ENCODE measurements at regions not wholly inside any gene's neighbourhood (a gene's known extent, or its start where the extent isn't known, plus 50 kb on each side); places are given as distances from the start of the nearest gene placed in this dataset.

DNA sequence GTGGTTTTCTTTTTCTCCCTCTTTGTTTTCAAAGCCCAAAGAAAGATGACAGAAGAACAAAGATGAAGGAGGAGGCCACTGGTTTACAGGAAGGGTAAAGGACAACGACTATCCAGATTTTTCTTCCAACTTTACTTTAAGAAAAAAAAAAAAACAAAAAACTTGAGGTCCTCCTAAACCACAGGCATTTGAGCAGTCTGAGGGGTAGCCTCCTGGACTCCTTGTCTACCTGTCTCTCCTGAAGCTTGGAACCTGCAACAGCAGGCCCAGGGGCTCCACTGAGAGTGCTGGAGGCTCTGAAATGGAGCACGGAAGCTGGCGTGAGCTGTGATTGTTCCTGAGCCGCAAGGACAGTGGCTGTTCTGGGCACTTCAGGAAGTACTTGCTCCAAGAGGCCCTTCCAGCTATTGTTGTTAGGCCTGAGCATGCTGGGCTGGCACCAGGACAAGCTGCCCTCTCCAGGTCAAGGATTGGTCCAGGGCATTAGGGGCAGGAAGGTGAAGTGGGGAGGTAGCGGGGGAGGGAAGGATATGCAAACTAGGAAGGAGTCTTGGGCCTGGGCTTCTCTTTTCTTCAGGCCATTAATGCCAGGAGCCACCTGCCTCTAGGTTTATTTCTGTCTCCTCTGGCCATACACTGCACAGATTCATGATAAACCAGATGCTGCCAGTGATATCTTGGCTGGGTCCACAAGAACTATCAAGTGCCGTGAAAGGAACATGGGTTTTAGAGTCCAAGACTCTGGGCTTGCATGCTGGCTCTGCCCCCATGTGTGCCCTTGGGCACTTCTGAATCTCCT lies 147.3 kb downstream of the CCDC34 start:
- H3K23ac ChIP-seq (ENCODE audit: low read length): no peak overlapping the region
- H2AK5ac ChIP-seq (ENCODE audit: low read length): peak overlapping the region; percentile 4
- H3K79me1 ChIP-seq (ENCODE audit: low read length): peaks cover 16% of the 10 kb centered on the region
- no peaks in the 10 kb centered on the region for H3K9me3 ChIP-seq (ENCODE audit: insufficient read depth, low read depth, low read length)
- DNase-seq: no peak
- H3K27ac ChIP-seq (ENCODE audit: low read depth, low read length): no peak overlapping the region
- no peak overlapping the region for H3K14ac ChIP-seq (ENCODE audit: low read length)
- H3K4me3 ChIP-seq (ENCODE audit: low read depth, low read length): no peak overlapping the region
- H3K79me2 ChIP-seq (ENCODE audit: control insufficient read depth, insufficient read depth, low read length, poor library complexity): no peaks in the 10 kb centered on the region
- H3K27me3 ChIP-seq (ENCODE audit: insufficient read depth, low read length): no peaks in the 10 kb centered on the region
- peak overlapping the region; percentile 12 for H4K91ac ChIP-seq (ENCODE audit: low read depth, low read length)
- H2BK120ac ChIP-seq (ENCODE audit: insufficient read depth, low read length, poor library complexity): peak overlapping the region; percentile 6
- no peak overlapping the region for H2AFZ ChIP-seq (ENCODE audit: insufficient read depth, low read length, poor library complexity)
- no peak overlapping the region for H3K4me2 ChIP-seq (ENCODE audit: low read length)
- H3K18ac ChIP-seq (ENCODE audit: low read length): no peak overlapping the region
- H3K4ac ChIP-seq (ENCODE audit: low read depth, low read length): no peak overlapping the region
- no CpG with 5 or more reads among the region's 6 CpGs for WGBS (ENCODE audit: extremely low coverage, insufficient coverage, insufficient read length)
- no peak overlapping the region for H4K12ac ChIP-seq (ENCODE audit: low read depth, low read length)
- H2BK12ac ChIP-seq (ENCODE audit: low read length): no peak overlapping the region
- peaks cover 6 to 22% of the 10 kb centered on the region in 2 experiments for H3K4me1 ChIP-seq (ENCODE audit: control insufficient read depth in 1 of 2, insufficient read depth in 2 of 2, low read length in 2 of 2)
- no peak overlapping the region for H2BK5ac ChIP-seq (ENCODE audit: low read depth, low read length, poor library complexity)
- H3K36me3 ChIP-seq (ENCODE audit: control insufficient read depth in 1 of 2, insufficient read depth in 2 of 2, low read length in 2 of 2): no peaks in the 10 kb centered on the region
- H4K8ac ChIP-seq (ENCODE audit: low read depth, low read length): no peak overlapping the region
- no peak overlapping the region for H3K9ac ChIP-seq (ENCODE audit: low read length)

DNA sequence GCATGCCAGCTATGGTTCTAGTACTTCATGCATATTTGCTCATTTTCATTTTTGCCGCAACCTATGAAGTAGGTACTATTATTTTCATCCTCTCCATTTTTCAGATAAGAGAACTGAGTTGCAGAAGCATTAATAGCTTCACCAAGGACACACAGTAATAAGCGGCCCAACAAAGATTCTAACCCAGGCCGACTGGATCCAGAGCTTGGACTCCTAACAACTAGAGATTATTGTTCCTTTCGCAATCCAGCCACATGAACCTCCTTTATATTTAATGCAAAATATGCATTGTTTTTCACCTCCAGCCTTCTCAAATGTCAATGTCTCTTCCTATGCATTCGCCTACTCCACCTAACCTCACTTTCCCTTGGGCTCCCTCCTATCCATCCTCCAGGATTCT lies 148.3 kb downstream of the CCDC34 start:
- H3K4me3 ChIP-seq (ENCODE audit: low read depth, low read length): no peak overlapping the region
- H3K4me2 ChIP-seq (ENCODE audit: low read length): no peak overlapping the region
- no peak overlapping the region for H4K8ac ChIP-seq (ENCODE audit: low read depth, low read length)
- H4K12ac ChIP-seq (ENCODE audit: low read depth, low read length): no peak overlapping the region
- DNase-seq: no peak
- no peak overlapping the region for H2BK12ac ChIP-seq (ENCODE audit: low read length)
- H3K4ac ChIP-seq (ENCODE audit: low read depth, low read length): no peak overlapping the region
- peaks cover 9 to 25% of the 10 kb centered on the region in 2 experiments for H3K4me1 ChIP-seq (ENCODE audit: control insufficient read depth in 1 of 2, insufficient read depth in 2 of 2, low read length in 2 of 2)
- H3K23ac ChIP-seq (ENCODE audit: low read length): no peak overlapping the region
- H3K9me3 ChIP-seq (ENCODE audit: insufficient read depth, low read depth, low read length): no peaks in the 10 kb centered on the region
- no CpG with 5 or more reads among the region's 5 CpGs for WGBS (ENCODE audit: extremely low coverage, insufficient coverage, insufficient read length)
- no peak overlapping the region for H3K14ac ChIP-seq (ENCODE audit: low read length)
- H3K27ac ChIP-seq (ENCODE audit: low read depth, low read length): no peak overlapping the region
- H3K9ac ChIP-seq (ENCODE audit: low read length): peak overlapping the region; percentile 5
- no peak overlapping the region for H2BK120ac ChIP-seq (ENCODE audit: insufficient read depth, low read length, poor library complexity)
- H4K91ac ChIP-seq (ENCODE audit: low read depth, low read length): peak overlapping the region; percentile 61
- no peak overlapping the region for H2AFZ ChIP-seq (ENCODE audit: insufficient read depth, low read length, poor library complexity)
- peaks cover 19% of the 10 kb centered on the region for H3K79me1 ChIP-seq (ENCODE audit: low read length)
- no peaks in the 10 kb centered on the region for H3K27me3 ChIP-seq (ENCODE audit: insufficient read depth, low read length)
- no peak overlapping the region for H3K18ac ChIP-seq (ENCODE audit: low read length)
- H2BK5ac ChIP-seq (ENCODE audit: low read depth, low read length, poor library complexity): no peak overlapping the region
- H3K79me2 ChIP-seq (ENCODE audit: control insufficient read depth, insufficient read depth, low read length, poor library complexity): no peaks in the 10 kb centered on the region
- H2AK5ac ChIP-seq (ENCODE audit: low read length): no peak overlapping the region
- no peaks in the 10 kb centered on the region for H3K36me3 ChIP-seq (ENCODE audit: control insufficient read depth in 1 of 2, insufficient read depth in 2 of 2, low read length in 2 of 2)

DNA sequence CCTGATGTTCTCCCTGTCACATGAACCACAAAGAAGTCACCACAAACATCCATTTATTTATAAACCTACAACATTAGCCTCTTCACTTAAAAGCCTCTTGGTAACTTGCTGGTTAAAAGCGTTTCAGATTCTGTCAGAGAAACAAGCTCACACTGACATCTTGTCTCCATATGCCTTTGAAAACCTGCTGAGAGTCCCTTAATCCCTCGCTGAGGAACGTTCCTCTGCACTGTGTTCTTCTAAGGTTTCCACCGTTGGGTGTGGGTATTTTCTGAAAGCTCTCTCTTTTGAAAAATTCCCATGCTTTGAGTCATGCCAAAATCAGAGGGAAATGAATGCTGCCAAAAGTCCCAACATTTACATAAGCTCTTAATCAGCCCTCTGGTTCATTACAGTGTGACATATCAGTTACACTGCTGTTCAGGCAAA lies 149.8 kb downstream of the CCDC34 start:
- no peaks in the 10 kb centered on the region for H3K79me2 ChIP-seq (ENCODE audit: control insufficient read depth, insufficient read depth, low read length, poor library complexity)
- peak in 1 of 2 donors; percentile 54 for DNase-seq
- no peak overlapping the region for H4K8ac ChIP-seq (ENCODE audit: low read depth, low read length)
- no peaks in the 10 kb centered on the region for H3K36me3 ChIP-seq (ENCODE audit: control insufficient read depth in 1 of 2, insufficient read depth in 2 of 2, low read length in 2 of 2)
- no peak overlapping the region for H3K14ac ChIP-seq (ENCODE audit: low read length)
- no peak overlapping the region for H4K12ac ChIP-seq (ENCODE audit: low read depth, low read length)
- peaks cover 15% of the 10 kb centered on the region for H3K79me1 ChIP-seq (ENCODE audit: low read length)
- H2AK5ac ChIP-seq (ENCODE audit: low read length): no peak overlapping the region
- no peak overlapping the region for H2BK5ac ChIP-seq (ENCODE audit: low read depth, low read length, poor library complexity)
- no peak overlapping the region for H2BK12ac ChIP-seq (ENCODE audit: low read length)
- H3K18ac ChIP-seq (ENCODE audit: low read length): no peak overlapping the region
- peak overlapping the region; percentile 36 for H2BK120ac ChIP-seq (ENCODE audit: insufficient read depth, low read length, poor library complexity)
- peak overlapping the region; percentile 51 for H3K27ac ChIP-seq (ENCODE audit: low read depth, low read length)
- no peak overlapping the region for H3K23ac ChIP-seq (ENCODE audit: low read length)
- H3K4ac ChIP-seq (ENCODE audit: low read depth, low read length): no peak overlapping the region
- H3K9ac ChIP-seq (ENCODE audit: low read length): no peak overlapping the region
- no CpG with 5 or more reads among the region's 4 CpGs for WGBS (ENCODE audit: extremely low coverage, insufficient coverage, insufficient read length)
- no peaks in the 10 kb centered on the region for H3K27me3 ChIP-seq (ENCODE audit: insufficient read depth, low read length)
- no peak overlapping the region for H3K4me3 ChIP-seq (ENCODE audit: low read depth, low read length)
- H3K4me2 ChIP-seq (ENCODE audit: low read length): no peak overlapping the region
- H2AFZ ChIP-seq (ENCODE audit: insufficient read depth, low read length, poor library complexity): no peak overlapping the region
- H3K9me3 ChIP-seq (ENCODE audit: insufficient read depth, low read depth, low read length): no peaks in the 10 kb centered on the region
- H4K91ac ChIP-seq (ENCODE audit: low read depth, low read length): no peak overlapping the region
- H3K4me1 ChIP-seq (ENCODE audit: control insufficient read depth in 1 of 2, insufficient read depth in 2 of 2, low read length in 2 of 2): peaks cover 6 to 23% of the 10 kb centered on the region in 2 experiments

DNA sequence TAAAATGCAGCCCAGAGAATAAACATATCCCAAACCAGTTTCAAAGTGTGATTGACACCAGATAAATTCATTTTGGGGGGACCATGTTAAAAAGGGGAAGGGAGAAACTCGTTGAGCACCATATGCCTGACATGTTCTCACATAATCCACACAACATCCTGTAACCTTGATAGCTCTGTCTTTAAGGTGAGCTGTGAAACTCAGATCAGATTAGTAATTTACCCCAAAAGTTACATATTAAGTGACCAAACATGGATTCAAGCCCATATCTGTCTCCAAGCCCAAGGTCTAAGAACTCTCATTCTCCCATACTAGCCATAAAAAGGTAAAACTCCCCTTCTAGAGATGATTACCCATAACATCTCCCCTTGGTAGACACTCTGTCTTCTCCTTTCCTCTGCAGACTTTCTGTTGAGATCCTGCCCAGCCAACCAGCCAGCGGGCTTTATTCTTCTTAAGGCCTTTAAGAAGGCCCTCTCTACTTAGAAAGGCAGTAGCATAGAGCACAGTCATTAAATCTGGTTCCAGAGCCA lies 150.7 kb downstream of the CCDC34 start:
- no peaks in the 10 kb centered on the region for H3K36me3 ChIP-seq (ENCODE audit: control insufficient read depth in 1 of 2, insufficient read depth in 2 of 2, low read length in 2 of 2)
- H3K18ac ChIP-seq (ENCODE audit: low read length): no peak overlapping the region
- no CpG with 5 or more reads among the region's 2 CpGs for WGBS (ENCODE audit: extremely low coverage, insufficient coverage, insufficient read length)
- H2BK5ac ChIP-seq (ENCODE audit: low read depth, low read length, poor library complexity): no peak overlapping the region
- H4K91ac ChIP-seq (ENCODE audit: low read depth, low read length): peak overlapping the region; percentile 39
- peak overlapping the region; percentile 36 for H2BK120ac ChIP-seq (ENCODE audit: insufficient read depth, low read length, poor library complexity)
- no peak overlapping the region for H3K27ac ChIP-seq (ENCODE audit: low read depth, low read length)
- peaks cover 6 to 20% of the 10 kb centered on the region in 2 experiments for H3K4me1 ChIP-seq (ENCODE audit: control insufficient read depth in 1 of 2, insufficient read depth in 2 of 2, low read length in 2 of 2)
- no peak overlapping the region for H4K12ac ChIP-seq (ENCODE audit: low read depth, low read length)
- no peak overlapping the region for H3K4ac ChIP-seq (ENCODE audit: low read depth, low read length)
- H3K9ac ChIP-seq (ENCODE audit: low read length): no peak overlapping the region
- peaks cover 18% of the 10 kb centered on the region for H3K79me1 ChIP-seq (ENCODE audit: low read length)
- H3K14ac ChIP-seq (ENCODE audit: low read length): no peak overlapping the region
- H2AK5ac ChIP-seq (ENCODE audit: low read length): no peak overlapping the region
- H3K27me3 ChIP-seq (ENCODE audit: insufficient read depth, low read length): no peaks in the 10 kb centered on the region
- H3K4me2 ChIP-seq (ENCODE audit: low read length): no peak overlapping the region
- no peak for DNase-seq
- H2BK12ac ChIP-seq (ENCODE audit: low read length): no peak overlapping the region
- H3K9me3 ChIP-seq (ENCODE audit: insufficient read depth, low read depth, low read length): no peaks in the 10 kb centered on the region
- H3K4me3 ChIP-seq (ENCODE audit: low read depth, low read length): no peak overlapping the region
- no peak overlapping the region for H3K23ac ChIP-seq (ENCODE audit: low read length)
- H4K8ac ChIP-seq (ENCODE audit: low read depth, low read length): no peak overlapping the region
- H2AFZ ChIP-seq (ENCODE audit: insufficient read depth, low read length, poor library complexity): no peak overlapping the region
- H3K79me2 ChIP-seq (ENCODE audit: control insufficient read depth, insufficient read depth, low read length, poor library complexity): no peaks in the 10 kb centered on the region
